H1 (cell line): ENCODE measurements at regions not wholly inside any gene's neighbourhood (a gene's known extent, or its start where the extent isn't known, plus 50 kb on each side); places are given as distances from the start of the nearest gene placed in this dataset.

ENCODE experiments used
- CHD2 ChIP-seq: IDR thresholded peaks from 2 replicates; pipeline ENCODE4 v1.6.1; 2012; ENCODE audit warnings: low read length, improper control_type of control experiment
- CREB1 ChIP-seq: IDR thresholded peaks from 2 replicates; pipeline ENCODE4 v1.6.1; 2012; ENCODE audit warnings: inconsistent platforms
- CTCF ChIP-seq, 3 experiments: IDR thresholded peaks; 1 replicate in 2 of 3; 2 replicates in 1 of 3; pipeline versions ENCODE4 v1.5.1 to v1.6.1; 2011; ENCODE audit warnings: low read length in 3 of 3, mild to moderate bottlenecking in 3 of 3, inconsistent platforms in 2 of 3, low read depth in 1 of 3, moderate library complexity in 1 of 3; ENCODE audit not compliant: insufficient read depth in 1 of 3; ENCODE audit errors: control extremely low read depth in 1 of 3
- EZH2 ChIP-seq: fragments of 200-600 bp; sonication (generic); IDR thresholded peaks from 2 replicates; pipeline ENCODE4 v1.7.1; 2012; ENCODE audit warnings: low read depth, mild to moderate bottlenecking, moderate library complexity, low read length, inconsistent platforms; ENCODE audit not compliant: severe bottlenecking
- KDM5A ChIP-seq: fragments of 200-600 bp; IDR thresholded peaks from 2 replicates; pipeline ENCODE4 v1.7.1; 2012; ENCODE audit warnings: mild to moderate bottlenecking, low read length, inconsistent platforms, mixed read lengths
- MAX ChIP-seq: IDR thresholded peaks from 2 replicates; pipeline ENCODE4 v1.6.1; 2012; ENCODE audit warnings: inconsistent platforms
- POLR2A ChIP-seq, 2 experiments: IDR thresholded peaks; 1 replicate in 1 of 2; 2 replicates in 1 of 2; pipeline ENCODE4 v1.6.1; 2011; ENCODE audit warnings: low read depth in 2 of 2, low read length in 2 of 2, mild to moderate bottlenecking in 2 of 2; ENCODE audit errors: control extremely low read depth in 1 of 2
- SP2 ChIP-seq: IDR thresholded peaks from 2 replicates; pipeline ENCODE4 v1.6.1; 2012; ENCODE audit warnings: mild to moderate bottlenecking, low read length, inconsistent platforms
- TAF1 ChIP-seq: IDR thresholded peaks from 2 replicates; pipeline ENCODE4 v1.6.1; 2011; ENCODE audit warnings: mild to moderate bottlenecking, low read depth, low read length

GRCh38 chr10:17516376-17516775, 62.0 kb upstream of the ST8SIA6 start:
- TF ChIP-seq KDM5A, result no peak
- TF ChIP-seq CTCF (IDR thresholded peaks at IDR 0.05; ENCODE audit: control extremely low read depth in 1 of 3, insufficient read depth in 1 of 3, low read depth in 1 of 3, low read length in 3 of 3), result no peak
- TF ChIP-seq EZH2, result no peak
- TF ChIP-seq MAX, result no peak
- no peak for TF ChIP-seq CREB1
- TF ChIP-seq CHD2, result no peak
- TF ChIP-seq SP2, result no peak
- no peak for TF ChIP-seq POLR2A (IDR thresholded peaks at IDR 0.05; ENCODE audit: control extremely low read depth in 1 of 2, low read depth in 2 of 2, low read length in 2 of 2)
- no peak for TF ChIP-seq TAF1
